Ishikawa (cell line): ENCODE measurements at regions not wholly inside any gene's neighbourhood (a gene's known extent, or its start where the extent isn't known, plus 50 kb on each side); places are given as distances from the start of the nearest gene placed in this dataset.

Source experiments
- CEBPB ChIP-seq: IDR thresholded peaks from 2 replicates; pipeline ENCODE4 v1.6.1; 2012
- CREB1 ChIP-seq: IDR thresholded peaks from 2 replicates; pipeline ENCODE4 v1.6.1; 2012; ENCODE audit warnings: low read depth
- EGR1 ChIP-seq: IDR thresholded peaks from 2 replicates; pipeline ENCODE4 v1.6.1; 2012
- EP300 ChIP-seq: IDR thresholded peaks from 2 replicates; pipeline ENCODE4 v1.6.1; 2012; ENCODE audit warnings: borderline replicate concordance
- FOXM1 ChIP-seq: IDR thresholded peaks from 2 replicates; pipeline ENCODE4 v1.6.1; 2012; ENCODE audit warnings: low read depth, borderline replicate concordance
- NFIC ChIP-seq: IDR thresholded peaks from 2 replicates; pipeline ENCODE4 v1.6.1; 2012
- RAD21 ChIP-seq: IDR thresholded peaks from 2 replicates; pipeline ENCODE4 v1.6.1; 2012; ENCODE audit warnings: low read depth
- TAF1 ChIP-seq: IDR thresholded peaks from 2 replicates; pipeline ENCODE4 v1.6.1; 2012; ENCODE audit warnings: low read depth, mild to moderate bottlenecking
- TCF12 ChIP-seq: IDR thresholded peaks from 2 replicates; pipeline ENCODE4 v1.6.1; 2012; ENCODE audit warnings: low read depth
- TEAD4 ChIP-seq: IDR thresholded peaks from 2 replicates; pipeline ENCODE4 v1.6.1; 2012
- YY1 ChIP-seq: IDR thresholded peaks from 2 replicates; pipeline ENCODE4 v1.6.1; 2012; ENCODE audit warnings: low read depth
- ZBTB7A ChIP-seq: IDR thresholded peaks from 2 replicates; pipeline ENCODE4 v1.6.1; 2012; ENCODE audit warnings: low read depth
- TF ChIP-seq, protein P1 (sequence below): IDR thresholded peaks from 2 replicates; pipeline ENCODE4 v1.6.1; 2012; ENCODE audit warnings: low read depth, mild to moderate bottlenecking
- TF ChIP-seq, protein P2 (sequence below): IDR thresholded peaks from 2 replicates; pipeline ENCODE4 v1.6.1; 2012
- TF ChIP-seq, protein P3 (sequence below): IDR thresholded peaks from 2 replicates; pipeline ENCODE4 v1.6.1; 2012

DNA sequence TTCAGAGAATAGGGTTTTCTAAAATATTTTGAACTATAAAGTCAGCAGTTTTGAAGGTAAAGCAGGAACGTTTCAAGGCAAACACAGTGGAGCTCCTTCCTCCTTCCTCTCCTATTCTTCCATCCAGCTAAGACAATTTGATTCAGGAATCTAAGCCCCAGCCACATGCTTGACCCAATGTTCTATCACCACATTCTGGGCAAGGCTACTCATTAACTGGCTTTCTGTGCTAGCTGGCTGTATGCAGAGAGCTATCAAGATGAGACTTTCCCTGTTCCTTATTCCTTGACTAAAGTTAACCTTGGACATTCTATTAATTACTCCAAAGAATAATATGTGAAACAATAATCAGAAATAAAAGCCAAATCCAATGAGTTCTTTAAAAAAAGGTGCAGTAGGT lies 266.9 kb downstream of the NOVA1 start:
- TF ChIP-seq TCF12 = no peak
- TF ChIP-seq, protein P1, sequence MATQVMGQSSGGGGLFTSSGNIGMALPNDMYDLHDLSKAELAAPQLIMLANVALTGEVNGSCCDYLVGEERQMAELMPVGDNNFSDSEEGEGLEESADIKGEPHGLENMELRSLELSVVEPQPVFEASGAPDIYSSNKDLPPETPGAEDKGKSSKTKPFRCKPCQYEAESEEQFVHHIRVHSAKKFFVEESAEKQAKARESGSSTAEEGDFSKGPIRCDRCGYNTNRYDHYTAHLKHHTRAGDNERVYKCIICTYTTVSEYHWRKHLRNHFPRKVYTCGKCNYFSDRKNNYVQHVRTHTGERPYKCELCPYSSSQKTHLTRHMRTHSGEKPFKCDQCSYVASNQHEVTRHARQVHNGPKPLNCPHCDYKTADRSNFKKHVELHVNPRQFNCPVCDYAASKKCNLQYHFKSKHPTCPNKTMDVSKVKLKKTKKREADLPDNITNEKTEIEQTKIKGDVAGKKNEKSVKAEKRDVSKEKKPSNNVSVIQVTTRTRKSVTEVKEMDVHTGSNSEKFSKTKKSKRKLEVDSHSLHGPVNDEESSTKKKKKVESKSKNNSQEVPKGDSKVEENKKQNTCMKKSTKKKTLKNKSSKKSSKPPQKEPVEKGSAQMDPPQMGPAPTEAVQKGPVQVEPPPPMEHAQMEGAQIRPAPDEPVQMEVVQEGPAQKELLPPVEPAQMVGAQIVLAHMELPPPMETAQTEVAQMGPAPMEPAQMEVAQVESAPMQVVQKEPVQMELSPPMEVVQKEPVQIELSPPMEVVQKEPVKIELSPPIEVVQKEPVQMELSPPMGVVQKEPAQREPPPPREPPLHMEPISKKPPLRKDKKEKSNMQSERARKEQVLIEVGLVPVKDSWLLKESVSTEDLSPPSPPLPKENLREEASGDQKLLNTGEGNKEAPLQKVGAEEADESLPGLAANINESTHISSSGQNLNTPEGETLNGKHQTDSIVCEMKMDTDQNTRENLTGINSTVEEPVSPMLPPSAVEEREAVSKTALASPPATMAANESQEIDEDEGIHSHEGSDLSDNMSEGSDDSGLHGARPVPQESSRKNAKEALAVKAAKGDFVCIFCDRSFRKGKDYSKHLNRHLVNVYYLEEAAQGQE = no peak
- TF ChIP-seq TAF1 = no peak
- TF ChIP-seq RAD21 = no peak
- TF ChIP-seq, protein P2, sequence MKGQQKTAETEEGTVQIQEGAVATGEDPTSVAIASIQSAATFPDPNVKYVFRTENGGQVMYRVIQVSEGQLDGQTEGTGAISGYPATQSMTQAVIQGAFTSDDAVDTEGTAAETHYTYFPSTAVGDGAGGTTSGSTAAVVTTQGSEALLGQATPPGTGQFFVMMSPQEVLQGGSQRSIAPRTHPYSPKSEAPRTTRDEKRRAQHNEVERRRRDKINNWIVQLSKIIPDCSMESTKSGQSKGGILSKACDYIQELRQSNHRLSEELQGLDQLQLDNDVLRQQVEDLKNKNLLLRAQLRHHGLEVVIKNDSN = no peak
- TF ChIP-seq ZBTB7A = no peak
- no peak for TF ChIP-seq EGR1
- TF ChIP-seq TEAD4 = no peak
- TF ChIP-seq, protein P3, sequence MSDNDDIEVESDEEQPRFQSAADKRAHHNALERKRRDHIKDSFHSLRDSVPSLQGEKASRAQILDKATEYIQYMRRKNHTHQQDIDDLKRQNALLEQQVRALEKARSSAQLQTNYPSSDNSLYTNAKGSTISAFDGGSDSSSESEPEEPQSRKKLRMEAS = no peak

DNA sequence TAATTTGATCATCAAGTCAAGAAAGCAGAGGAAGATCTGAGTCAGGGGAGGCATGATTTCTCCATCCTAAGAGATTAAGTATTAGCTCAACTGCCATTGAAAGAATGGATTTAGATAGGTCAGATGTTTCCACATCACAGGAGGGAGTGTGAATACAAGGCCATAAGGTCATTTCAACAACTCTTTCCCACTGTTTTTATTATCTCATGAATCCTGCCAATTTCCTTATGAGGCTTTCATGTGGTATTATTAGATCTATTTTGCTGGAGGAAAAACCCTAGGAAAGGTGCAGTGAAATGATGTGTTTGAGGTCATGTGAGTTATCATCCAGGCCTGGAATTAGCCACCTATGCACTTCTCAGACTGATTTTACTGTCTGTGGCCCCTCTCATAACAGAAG lies 269.0 kb downstream of the NOVA1 start:
- TF ChIP-seq FOXM1 (no peak), CEBPB (no peak), TCF12 (no peak), ZBTB7A (no peak), EGR1 (no peak), TAF1 (no peak), NFIC (no peak), EP300 (no peak)
- TF ChIP-seq, protein P1 = no peak

DNA sequence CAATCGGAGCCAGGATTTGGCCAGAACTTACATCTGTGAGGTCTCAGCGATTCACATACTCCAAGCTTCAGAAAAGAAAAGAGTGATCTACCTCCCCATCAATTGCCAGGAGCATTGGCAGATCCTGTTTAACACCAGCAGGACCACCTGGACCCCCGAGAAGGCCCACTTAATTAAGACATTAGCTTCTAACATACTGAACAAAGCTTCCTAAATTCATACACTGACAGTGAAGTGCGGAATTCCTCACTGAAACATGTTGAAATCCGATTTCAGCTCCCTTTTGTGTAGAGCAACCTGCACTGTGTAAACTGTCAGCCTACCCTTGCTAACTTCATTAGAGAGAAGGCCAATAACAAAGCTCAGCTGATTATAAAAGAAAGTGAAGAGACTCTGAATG lies 274.0 kb downstream of the NOVA1 start:
- no peak for TF ChIP-seq CEBPB
- TF ChIP-seq, protein P2 = no peak
- TF ChIP-seq NFIC = no peak
- no peak for TF ChIP-seq TCF12
- no peak for TF ChIP-seq TEAD4
- TF ChIP-seq EGR1 = no peak
- TF ChIP-seq, protein P3 = no peak
- TF ChIP-seq FOXM1 = no peak
- TF ChIP-seq EP300 = no peak

DNA sequence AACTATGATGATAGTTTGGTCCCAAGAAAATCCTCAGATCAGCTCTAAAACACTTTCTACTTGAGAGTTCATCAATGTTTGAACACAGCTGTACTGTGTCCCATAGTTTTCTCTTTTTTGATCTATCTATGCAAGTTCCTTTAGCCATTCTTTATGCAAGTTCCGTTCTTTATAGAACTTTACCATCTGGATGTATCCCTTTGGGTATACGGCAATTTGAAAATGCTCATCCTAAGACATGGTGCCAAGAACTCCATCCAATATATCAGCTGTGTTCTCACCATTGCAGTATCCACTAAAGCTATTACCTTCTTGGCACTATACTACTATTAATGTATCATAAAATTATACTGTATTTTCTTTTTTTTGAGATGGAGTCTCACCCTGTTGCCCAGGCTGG lies 276.9 kb downstream of the NOVA1 start:
- no peak for TF ChIP-seq TAF1
- TF ChIP-seq RAD21 = no peak
- no peak for TF ChIP-seq YY1
- TF ChIP-seq CREB1 = no peak
- TF ChIP-seq, protein P3 = no peak
- TF ChIP-seq TEAD4 = no peak
- TF ChIP-seq, protein P2 = no peak
- TF ChIP-seq NFIC = no peak
- no peak for TF ChIP-seq CEBPB
- no peak for TF ChIP-seq ZBTB7A
- no peak for TF ChIP-seq TCF12
- no peak for TF ChIP-seq EP300
- TF ChIP-seq, protein P1 = no peak
- no peak for TF ChIP-seq EGR1
- no peak for TF ChIP-seq FOXM1
